Neural progenitor cell (in vitro differentiated cells): ENCODE measurements at regions not wholly inside any gene's neighbourhood (a gene's known extent, or its start where the extent isn't known, plus 50 kb on each side); places are given as distances from the start of the nearest gene placed in this dataset.

Experiments
- DNase-seq: peaks from one replicate; pipeline ENCODE4 v3.0.0-alpha.2; 2016; ENCODE audit warnings: low spot score
- H2AFZ ChIP-seq: fragments of 200-600 bp; sonication (generic); replicated peaks from 2 replicates; pipeline ENCODE4 v1.6.1; 2016; ENCODE audit warnings: antibody characterized with exemption
- H3F3A ChIP-seq: fragments of 200-600 bp; sonication (generic); 2 replicates; pipeline ENCODE4 v1.6.1; 2016; ENCODE audit warnings: antibody characterized with exemption, low read depth
- H3K27ac ChIP-seq: fragments of 200-600 bp; sonication (generic); 2 replicates; pipeline ENCODE4 v1.5.1; 2016; ENCODE audit warnings: mild to moderate bottlenecking
- H3K27me3 ChIP-seq: fragments of 200-600 bp; sonication (generic); 2 replicates; pipeline ENCODE4 v1.6.1; 2016; ENCODE audit warnings: mild to moderate bottlenecking, moderate library complexity
- H3K36me3 ChIP-seq: fragments of 200-600 bp; sonication (generic); 2 replicates; pipeline ENCODE4 v1.5.1; 2016
- H3K4me1 ChIP-seq: fragments of 200-600 bp; sonication (generic); 2 replicates; pipeline ENCODE4 v1.6.1; 2016; ENCODE audit warnings: mixed run types
- H3K4me2 ChIP-seq: fragments of 200-600 bp; sonication (generic); 2 replicates; pipeline ENCODE4 v1.6.1; 2016
- H3K4me3 ChIP-seq: fragments of 200-600 bp; sonication (generic); 2 replicates; pipeline ENCODE4 v1.5.1; 2016
- H3K79me2 ChIP-seq: fragments of 200-600 bp; sonication (generic); 2 replicates; pipeline ENCODE4 v1.6.1; 2016; ENCODE audit warnings: low read depth
- H3K9ac ChIP-seq: fragments of 200-600 bp; sonication (generic); 2 replicates; pipeline ENCODE4 v1.6.1; 2016
- H3K9me3 ChIP-seq: fragments of 200-600 bp; sonication (generic); 2 replicates; pipeline ENCODE4 v1.5.1; 2016; ENCODE audit warnings: low read depth
- H4K20me1 ChIP-seq: fragments of 200-600 bp; sonication (generic); 2 replicates; pipeline ENCODE4 v1.6.1; 2016; ENCODE audit warnings: low read depth
- H3K27ac Mint-ChIP-seq: 3 replicates; pipeline ENCODE4 v1.8.0; 2021; ENCODE audit warnings: mixed read lengths
- H3K27me3 Mint-ChIP-seq: 2 replicates; pipeline ENCODE4 v1.8.0; 2022; ENCODE audit warnings: low read depth, mild to moderate bottlenecking, inconsistent platforms, moderate library complexity, mixed read lengths; ENCODE audit not compliant: insufficient read depth
- H3K36me3 Mint-ChIP-seq: 3 replicates; pipeline ENCODE4 v1.8.0; 2021; ENCODE audit warnings: mixed read lengths
- H3K4me1 Mint-ChIP-seq: 3 replicates; pipeline ENCODE4 v1.8.0; 2021; ENCODE audit warnings: mixed read lengths
- H3K4me3 Mint-ChIP-seq: 3 replicates; pipeline ENCODE4 v1.8.0; 2021; ENCODE audit warnings: mild to moderate bottlenecking, moderate library complexity, mixed read lengths
- H3K9me3 Mint-ChIP-seq: 3 replicates; pipeline ENCODE4 v1.8.0; 2020; ENCODE audit warnings: mixed read lengths
- EZH2 ChIP-seq: fragments of 200-600 bp; sonication (generic); IDR thresholded peaks from 2 replicates; pipeline ENCODE4 v1.6.1; 2017; ENCODE audit warnings: antibody characterized with exemption, mild to moderate bottlenecking, moderate library complexity
- EZH2phosphoT487 ChIP-seq: fragments of 200-600 bp; sonication (generic); IDR thresholded peaks from 2 replicates; pipeline ENCODE4 v1.6.1; 2017; ENCODE audit warnings: antibody characterized with exemption
- TF ChIP-seq, protein P1 (sequence below): fragments of 200-600 bp; sonication (generic); IDR thresholded peaks from 2 replicates; pipeline ENCODE4 v1.5.1; 2017; ENCODE audit warnings: antibody characterized with exemption, mild to moderate bottlenecking

GRCh38 chr6:144901412-144901811 lies 616.3 kb downstream of the UTRN start:
- Histone ChIP-seq H3F3A (peaks cover 1% of the 10 kb centered on the region), H3K4me2 (no peak overlapping the region), H3K4me3 (no peak overlapping the region), H3K4me1 (peaks cover under 1% of the 10 kb centered on the region), H3K27ac (no peak overlapping the region), H3K79me2 (no peaks in the 10 kb centered on the region), H3K27me3 (no peaks in the 10 kb centered on the region), H2AFZ (no peak overlapping the region), H3K9ac (no peak overlapping the region), H4K20me1 (no peaks in the 10 kb centered on the region), H3K9me3 (no peaks in the 10 kb centered on the region), H3K36me3 (no peaks in the 10 kb centered on the region)
- Mint-ChIP-seq H3K27ac (no peak overlapping the region), H3K4me3 (no peak overlapping the region), H3K27me3 (no peaks in the 10 kb centered on the region), H3K4me1 (peaks cover 4% of the 10 kb centered on the region), H3K9me3 (peaks cover 18% of the 10 kb centered on the region), H3K36me3 (no peaks in the 10 kb centered on the region)
- DNase-seq, result no peak
- TF ChIP-seq EZH2 (no peak), EZH2phosphoT487 (no peak)
- TF ChIP-seq, protein P1, sequence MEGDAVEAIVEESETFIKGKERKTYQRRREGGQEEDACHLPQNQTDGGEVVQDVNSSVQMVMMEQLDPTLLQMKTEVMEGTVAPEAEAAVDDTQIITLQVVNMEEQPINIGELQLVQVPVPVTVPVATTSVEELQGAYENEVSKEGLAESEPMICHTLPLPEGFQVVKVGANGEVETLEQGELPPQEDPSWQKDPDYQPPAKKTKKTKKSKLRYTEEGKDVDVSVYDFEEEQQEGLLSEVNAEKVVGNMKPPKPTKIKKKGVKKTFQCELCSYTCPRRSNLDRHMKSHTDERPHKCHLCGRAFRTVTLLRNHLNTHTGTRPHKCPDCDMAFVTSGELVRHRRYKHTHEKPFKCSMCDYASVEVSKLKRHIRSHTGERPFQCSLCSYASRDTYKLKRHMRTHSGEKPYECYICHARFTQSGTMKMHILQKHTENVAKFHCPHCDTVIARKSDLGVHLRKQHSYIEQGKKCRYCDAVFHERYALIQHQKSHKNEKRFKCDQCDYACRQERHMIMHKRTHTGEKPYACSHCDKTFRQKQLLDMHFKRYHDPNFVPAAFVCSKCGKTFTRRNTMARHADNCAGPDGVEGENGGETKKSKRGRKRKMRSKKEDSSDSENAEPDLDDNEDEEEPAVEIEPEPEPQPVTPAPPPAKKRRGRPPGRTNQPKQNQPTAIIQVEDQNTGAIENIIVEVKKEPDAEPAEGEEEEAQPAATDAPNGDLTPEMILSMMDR, result no peak

- Mint-ChIP-seq H3K27me3 (no peaks in the 10 kb centered on the region), H3K36me3 (no peaks in the 10 kb centered on the region), H3K27ac (no peak overlapping the region), H3K4me3 (no peak overlapping the region), H3K4me1 (no peaks in the 10 kb centered on the region), H3K9me3 (peaks cover 2% of the 10 kb centered on the region)
- H3K36me3 ChIP-seq, result no peaks in the 10 kb centered on the region
- H3K9ac ChIP-seq, result no peak overlapping the region
- H3K9me3 ChIP-seq, result no peaks in the 10 kb centered on the region
- no peak overlapping the region for H3K4me3 ChIP-seq
- H4K20me1 ChIP-seq, result no peaks in the 10 kb centered on the region
- H3K79me2 ChIP-seq, result no peaks in the 10 kb centered on the region
- H3K27ac ChIP-seq, result no peak overlapping the region
- no peaks in the 10 kb centered on the region for H3K27me3 ChIP-seq
- H3F3A ChIP-seq, result no peaks in the 10 kb centered on the region
- TF ChIP-seq EZH2phosphoT487, result no peak
- no peak for TF ChIP-seq EZH2
- TF ChIP-seq, protein P1, result no peak
- H2AFZ ChIP-seq, result no peak overlapping the region
- DNase-seq, result no peak
- no peaks in the 10 kb centered on the region for H3K4me1 ChIP-seq
- no peak overlapping the region for H3K4me2 ChIP-seq
Observed at GRCh38 chr6:144908004-144908403, 622.9 kb downstream of the UTRN start.

GRCh38 chr6:144909753-144910285 lies 624.7 kb downstream of the UTRN start:
- Mint-ChIP-seq H3K4me3 (no peak overlapping the region), H3K27me3 (no peaks in the 10 kb centered on the region), H3K36me3 (no peaks in the 10 kb centered on the region), H3K27ac (no peak overlapping the region), H3K4me1 (no peaks in the 10 kb centered on the region), H3K9me3 (no peaks in the 10 kb centered on the region)
- no peak overlapping the region for H3K4me3 ChIP-seq
- TF ChIP-seq EZH2phosphoT487 (no peak), EZH2 (no peak)
- TF ChIP-seq, protein P1, result no peak
- no peaks in the 10 kb centered on the region for H4K20me1 ChIP-seq
- no peak overlapping the region for H3K9ac ChIP-seq
- no peaks in the 10 kb centered on the region for H3K4me1 ChIP-seq
- no peak for DNase-seq
- H3K36me3 ChIP-seq, result no peaks in the 10 kb centered on the region
- H3K79me2 ChIP-seq, result no peaks in the 10 kb centered on the region
- no peaks in the 10 kb centered on the region for H3F3A ChIP-seq
- no peak overlapping the region for H3K27ac ChIP-seq
- H3K27me3 ChIP-seq, result no peaks in the 10 kb centered on the region
- H3K9me3 ChIP-seq, result no peaks in the 10 kb centered on the region
- no peak overlapping the region for H2AFZ ChIP-seq
- H3K4me2 ChIP-seq, result no peak overlapping the region
